ENCODE measurements at regions not wholly inside any gene's neighbourhood (a gene's known extent, or its start where the extent isn't known, plus 50 kb on each side); places are given as distances from the start of the nearest gene placed in this dataset.

GRCh38 chr14:88962356-88962755 lies 137.9 kb downstream of the TTC8 start:
- no peak overlapping the region for H2BK15ac ChIP-seq (ENCODE audit: low read depth, low read length)
- no peak overlapping the region for H2BK120ac ChIP-seq (ENCODE audit: low read depth, low read length, poor library complexity, severe bottlenecking)
- Mint-ChIP-seq H3K4me1 (peaks cover 0 to 3% of the 10 kb centered on the region in 2 experiments; a peak in 2 of 4 replicates), H3K36me3 (ENCODE audit: insufficient read depth in 1 of 3, low read depth in 3 of 3) (no peaks in the 10 kb centered on the region), H3K27ac (no peak overlapping the region), H3K9me3 (no peaks in the 10 kb centered on the region), H3K4me3 (no peak overlapping the region), H3K27me3 (ENCODE audit: low read depth) (peaks cover 24% of the 10 kb centered on the region)
- WGBS (ENCODE audit: extremely low coverage, insufficient read length, low lambda C conversion rate) = no CpG with 5 or more reads among the region's 4 CpGs
- H3K9ac ChIP-seq (ENCODE audit: extremely low read depth, insufficient read length, low read length) = no peak overlapping the region
- no peak overlapping the region for H3K18ac ChIP-seq (ENCODE audit: insufficient read length, low read depth, low read length)
- no peak overlapping the region for H4K8ac ChIP-seq (replicated peaks; ENCODE audit: insufficient read length, low read depth, low read length)
- no peak overlapping the region for H2AFZ ChIP-seq (ENCODE audit: low read length)
- H3K27ac ChIP-seq (ENCODE audit: insufficient read length, low read depth, low read length) = no peak overlapping the region
- no peak for TF ChIP-seq CTCF (conservative IDR thresholded peaks at IDR 0.05)
- H3K9me3 ChIP-seq (ENCODE audit: control insufficient read depth, low read depth, low read length) = no peaks in the 10 kb centered on the region
- no peak overlapping the region for H3K4ac ChIP-seq (ENCODE audit: low read depth, low read length)
- no peak overlapping the region for H3K4me2 ChIP-seq (ENCODE audit: insufficient read depth, insufficient read length, low read length)
- H2BK20ac ChIP-seq (ENCODE audit: low read depth, low read length, poor library complexity, severe bottlenecking) = no peak overlapping the region
- H3T11ph ChIP-seq (ENCODE audit: low read length) = no peak overlapping the region
- H2BK12ac ChIP-seq (ENCODE audit: insufficient read length, low read depth, low read length) = no peak overlapping the region
- no peak overlapping the region for H3K56ac ChIP-seq (ENCODE audit: insufficient read length, low read depth, low read length)
- H3K23me2 ChIP-seq (ENCODE audit: insufficient read length, low read depth, low read length, poor library complexity, severe bottlenecking) = no peaks in the 10 kb centered on the region
- no peak overlapping the region for H3K23ac ChIP-seq (ENCODE audit: insufficient read length, low read depth, low read length)
- no peak overlapping the region for H2BK5ac ChIP-seq (ENCODE audit: insufficient read length, low read length)
- no peaks in the 10 kb centered on the region for H3K79me2 ChIP-seq (ENCODE audit: insufficient read depth, low read length)
- H4K5ac ChIP-seq (ENCODE audit: insufficient read length, low read depth, low read length) = no peak overlapping the region
- H3K4me1 ChIP-seq (ENCODE audit: insufficient read depth, low read length) = no peaks in the 10 kb centered on the region
- H4K20me1 ChIP-seq (ENCODE audit: control insufficient read depth, insufficient read depth, insufficient read length) = no peaks in the 10 kb centered on the region
- no peaks in the 10 kb centered on the region for H3K79me1 ChIP-seq (ENCODE audit: insufficient read depth, low read depth, low read length, poor library complexity, severe bottlenecking)
- no peak overlapping the region for H4K91ac ChIP-seq (ENCODE audit: insufficient read length, low read depth, low read length)
- H3K14ac ChIP-seq (ENCODE audit: insufficient read depth, low read length) = no peak overlapping the region
- no peak overlapping the region for H2AK5ac ChIP-seq (ENCODE audit: insufficient read length, low read length)
- DNase-seq = no peak
- no peaks in the 10 kb centered on the region for H3K27me3 ChIP-seq (ENCODE audit: insufficient read depth, low read length)
